ENCODE measurements at regions not wholly inside any gene's neighbourhood (a gene's known extent, or its start where the extent isn't known, plus 50 kb on each side); places are given as distances from the start of the nearest gene placed in this dataset.

DNA sequence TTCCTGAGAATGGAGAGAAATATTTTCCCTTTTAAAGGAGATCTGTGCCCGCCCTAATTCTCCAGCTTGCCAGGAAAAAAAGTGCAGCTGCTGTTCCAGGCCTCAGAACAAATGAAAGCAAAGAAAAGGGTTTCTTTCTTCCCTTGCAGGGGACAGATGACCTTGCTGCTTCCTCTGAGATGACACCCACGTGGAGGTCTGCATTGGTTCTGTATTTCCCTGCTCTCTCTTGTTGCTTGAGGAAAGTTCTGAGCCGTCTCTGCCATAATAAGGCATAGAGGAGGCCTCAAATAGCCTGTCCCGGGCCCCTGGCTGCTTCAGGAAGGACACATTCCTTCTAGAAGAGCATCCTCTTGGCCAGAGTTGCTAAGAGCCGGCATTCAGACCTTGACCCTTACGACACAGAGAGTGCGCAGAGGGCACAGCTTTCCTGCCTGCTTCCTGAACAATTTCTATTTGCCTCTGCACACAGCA is 501.8 kb upstream of the SULF2 start:
- peak overlapping the region; percentile 71 for H3K27ac Mint-ChIP-seq

DNA sequence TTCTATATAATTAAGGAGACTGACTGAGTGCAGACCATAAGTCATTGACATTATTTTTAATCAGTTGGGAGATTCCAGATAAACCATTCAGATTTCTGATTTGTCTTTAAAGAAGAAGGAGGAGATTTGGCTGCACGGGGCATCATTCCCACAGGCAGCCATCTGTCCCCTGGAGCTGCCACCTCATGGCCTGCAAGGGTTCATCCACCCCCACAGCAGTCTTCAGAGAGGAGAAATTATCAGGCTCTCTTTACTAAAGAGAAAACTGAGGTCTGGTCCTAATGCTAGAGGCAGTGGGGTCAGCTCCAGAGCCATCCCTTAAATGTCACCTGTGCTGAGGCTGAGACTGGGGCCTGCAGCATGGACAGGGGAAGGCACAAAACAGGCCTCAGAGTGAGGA is 501.3 kb upstream of the SULF2 start:
- TF ChIP-seq, protein P1, sequence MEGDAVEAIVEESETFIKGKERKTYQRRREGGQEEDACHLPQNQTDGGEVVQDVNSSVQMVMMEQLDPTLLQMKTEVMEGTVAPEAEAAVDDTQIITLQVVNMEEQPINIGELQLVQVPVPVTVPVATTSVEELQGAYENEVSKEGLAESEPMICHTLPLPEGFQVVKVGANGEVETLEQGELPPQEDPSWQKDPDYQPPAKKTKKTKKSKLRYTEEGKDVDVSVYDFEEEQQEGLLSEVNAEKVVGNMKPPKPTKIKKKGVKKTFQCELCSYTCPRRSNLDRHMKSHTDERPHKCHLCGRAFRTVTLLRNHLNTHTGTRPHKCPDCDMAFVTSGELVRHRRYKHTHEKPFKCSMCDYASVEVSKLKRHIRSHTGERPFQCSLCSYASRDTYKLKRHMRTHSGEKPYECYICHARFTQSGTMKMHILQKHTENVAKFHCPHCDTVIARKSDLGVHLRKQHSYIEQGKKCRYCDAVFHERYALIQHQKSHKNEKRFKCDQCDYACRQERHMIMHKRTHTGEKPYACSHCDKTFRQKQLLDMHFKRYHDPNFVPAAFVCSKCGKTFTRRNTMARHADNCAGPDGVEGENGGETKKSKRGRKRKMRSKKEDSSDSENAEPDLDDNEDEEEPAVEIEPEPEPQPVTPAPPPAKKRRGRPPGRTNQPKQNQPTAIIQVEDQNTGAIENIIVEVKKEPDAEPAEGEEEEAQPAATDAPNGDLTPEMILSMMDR (conservative IDR thresholded peaks at IDR 0.05): no peak
- Histone ChIP-seq H3K9ac (ENCODE audit: extremely low read depth, low read length, poor library complexity, severe bottlenecking) (no peak overlapping the region), H3K4me1 (ENCODE audit: control insufficient read depth, insufficient read depth, low read length) (peaks cover 5% of the 10 kb centered on the region), H3K27ac (ENCODE audit: low read depth, low read length) (no peak overlapping the region), H3K27me3 (ENCODE audit: control insufficient read depth, insufficient read depth, low read length, poor library complexity, severe bottlenecking) (no peaks in the 10 kb centered on the region), H3K9me3 (ENCODE audit: control insufficient read depth, low read length) (no peaks in the 10 kb centered on the region), H3K36me3 (ENCODE audit: control insufficient read depth, insufficient read depth, low read length) (no peaks in the 10 kb centered on the region), H3K4me3 (ENCODE audit: low read length) (no peak overlapping the region)
- Mint-ChIP-seq H3K27me3 (ENCODE audit: insufficient read depth) (no peaks in the 10 kb centered on the region), H3K36me3 (ENCODE audit: low read depth) (peaks cover 9% of the 10 kb centered on the region), H3K4me1 (peaks cover 34% of the 10 kb centered on the region), H3K27ac (peak overlapping the region; percentile 71), H3K9me3 (no peaks in the 10 kb centered on the region), H3K4me3 (no peak overlapping the region)
- DNase-seq: no peak
- 89% methylated on average over 1 of the region's 1 CpG; no CpG with 5 or more reads in 1 of the 2 experiments for WGBS, 2 experiments (ENCODE audit: insufficient coverage in 1 of 2, insufficient read length in 1 of 2)

More for the DNA sequence above, 501.8 kb upstream of the SULF2 start:
- Histone ChIP-seq H3K27me3 (ENCODE audit: control insufficient read depth, insufficient read depth, low read length, poor library complexity, severe bottlenecking) (no peaks in the 10 kb centered on the region), H3K36me3 (ENCODE audit: control insufficient read depth, insufficient read depth, low read length) (no peaks in the 10 kb centered on the region), H3K27ac (ENCODE audit: low read depth, low read length) (no peak overlapping the region), H3K9me3 (ENCODE audit: control insufficient read depth, low read length) (no peaks in the 10 kb centered on the region), H3K9ac (ENCODE audit: extremely low read depth, low read length, poor library complexity, severe bottlenecking) (no peak overlapping the region), H3K4me3 (ENCODE audit: low read length) (no peak overlapping the region), H3K4me1 (ENCODE audit: control insufficient read depth, insufficient read depth, low read length) (peaks cover 8% of the 10 kb centered on the region)
- Mint-ChIP-seq H3K4me1 (peaks cover 38% of the 10 kb centered on the region), H3K9me3 (no peaks in the 10 kb centered on the region), H3K4me3 (no peak overlapping the region), H3K27me3 (ENCODE audit: insufficient read depth) (no peaks in the 10 kb centered on the region), H3K36me3 (ENCODE audit: low read depth) (peaks cover 7% of the 10 kb centered on the region)
- no peak for DNase-seq
- TF ChIP-seq, protein P1 (conservative IDR thresholded peaks at IDR 0.05): no peak
- WGBS, 2 experiments (ENCODE audit: insufficient coverage in 1 of 2, insufficient read length in 1 of 2): 69 to 76% methylated on average over 7 of the region's 7 CpGs

DNA sequence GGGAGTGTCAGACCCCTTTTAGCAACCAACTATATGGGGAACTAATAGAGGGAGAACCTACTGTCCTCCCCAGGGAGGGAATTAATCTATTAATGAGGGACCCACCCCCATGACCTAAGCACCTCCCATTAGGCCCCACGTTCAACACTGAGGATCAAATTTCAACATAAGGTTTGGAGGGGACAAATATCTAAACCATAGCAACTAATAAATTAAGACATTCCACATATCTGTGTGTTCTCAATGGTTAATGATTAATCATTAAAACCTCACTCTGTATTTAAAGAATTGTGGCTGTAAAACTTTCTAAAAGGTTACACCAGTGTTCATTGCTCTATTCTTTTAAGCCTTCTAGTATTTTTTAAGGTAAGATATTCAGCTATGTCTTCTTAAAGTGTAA is 500.4 kb upstream of the SULF2 start:
- Mint-ChIP-seq H3K27ac (no peak overlapping the region), H3K27me3 (ENCODE audit: insufficient read depth) (no peaks in the 10 kb centered on the region), H3K36me3 (ENCODE audit: low read depth) (peaks cover 13% of the 10 kb centered on the region), H3K9me3 (no peaks in the 10 kb centered on the region), H3K4me1 (peaks cover 27% of the 10 kb centered on the region), H3K4me3 (no peak overlapping the region)
- Histone ChIP-seq H3K9me3 (ENCODE audit: control insufficient read depth, low read length) (no peaks in the 10 kb centered on the region), H3K4me1 (ENCODE audit: control insufficient read depth, insufficient read depth, low read length) (peaks cover 5% of the 10 kb centered on the region), H3K4me3 (ENCODE audit: low read length) (no peak overlapping the region), H3K27me3 (ENCODE audit: control insufficient read depth, insufficient read depth, low read length, poor library complexity, severe bottlenecking) (no peaks in the 10 kb centered on the region), H3K9ac (ENCODE audit: extremely low read depth, low read length, poor library complexity, severe bottlenecking) (no peak overlapping the region), H3K27ac (ENCODE audit: low read depth, low read length) (no peak overlapping the region), H3K36me3 (ENCODE audit: control insufficient read depth, insufficient read depth, low read length) (no peaks in the 10 kb centered on the region)
- no peak for DNase-seq
- 36% methylated on average over 1 of the region's 1 CpG; no CpG with 5 or more reads in 1 of the 2 experiments for WGBS, 2 experiments (ENCODE audit: insufficient coverage in 1 of 2, insufficient read length in 1 of 2)
- TF ChIP-seq, protein P1 (conservative IDR thresholded peaks at IDR 0.05): no peak
